GM10248 (cell line): ENCODE measurements at regions not wholly inside any gene's neighbourhood (a gene's known extent, or its start where the extent isn't known, plus 50 kb on each side); places are given as distances from the start of the nearest gene placed in this dataset.

ENCODE experiments used
- CTCF ChIA-PET: fragments of 300-600 bp; sonication (Branson Sonifier 250); formaldehyde crosslinking; extraction: SDS; loops from one replicate; lab custom pipeline; 2021; ENCODE audit warnings: antibody characterized with exemption; lab: Yijun Ruan, JAX
- POLR2A ChIA-PET: fragments of 350-650 bp; sonication (Branson Sonifier 250); formaldehyde crosslinking; extraction: SDS; loops from one replicate; lab custom pipeline; 2020; ENCODE audit warnings: antibody characterized with exemption; lab: Yijun Ruan, JAX
- DNase-seq: peaks from one replicate; pipeline ENCODE4 v3.0.0; 2012; ENCODE audit errors: extremely low spot score
- TF ChIP-seq, protein P1 (sequence below): IDR thresholded peaks from 2 replicates; pipeline ENCODE4 v1.5.1; 2012; ENCODE audit warnings: mild to moderate bottlenecking, low read depth; ENCODE audit errors: extremely low read depth, missing control alignments, control extremely low read depth

GRCh38 chr5:159566832-159567231, 236.5 kb upstream of the IL12B start:
- no peak for DNase-seq
- POLR2A ChIA-PET: no interaction called here
- CTCF ChIA-PET: no interaction called here
- TF ChIP-seq, protein P1, sequence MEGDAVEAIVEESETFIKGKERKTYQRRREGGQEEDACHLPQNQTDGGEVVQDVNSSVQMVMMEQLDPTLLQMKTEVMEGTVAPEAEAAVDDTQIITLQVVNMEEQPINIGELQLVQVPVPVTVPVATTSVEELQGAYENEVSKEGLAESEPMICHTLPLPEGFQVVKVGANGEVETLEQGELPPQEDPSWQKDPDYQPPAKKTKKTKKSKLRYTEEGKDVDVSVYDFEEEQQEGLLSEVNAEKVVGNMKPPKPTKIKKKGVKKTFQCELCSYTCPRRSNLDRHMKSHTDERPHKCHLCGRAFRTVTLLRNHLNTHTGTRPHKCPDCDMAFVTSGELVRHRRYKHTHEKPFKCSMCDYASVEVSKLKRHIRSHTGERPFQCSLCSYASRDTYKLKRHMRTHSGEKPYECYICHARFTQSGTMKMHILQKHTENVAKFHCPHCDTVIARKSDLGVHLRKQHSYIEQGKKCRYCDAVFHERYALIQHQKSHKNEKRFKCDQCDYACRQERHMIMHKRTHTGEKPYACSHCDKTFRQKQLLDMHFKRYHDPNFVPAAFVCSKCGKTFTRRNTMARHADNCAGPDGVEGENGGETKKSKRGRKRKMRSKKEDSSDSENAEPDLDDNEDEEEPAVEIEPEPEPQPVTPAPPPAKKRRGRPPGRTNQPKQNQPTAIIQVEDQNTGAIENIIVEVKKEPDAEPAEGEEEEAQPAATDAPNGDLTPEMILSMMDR: no peak

DNA sequence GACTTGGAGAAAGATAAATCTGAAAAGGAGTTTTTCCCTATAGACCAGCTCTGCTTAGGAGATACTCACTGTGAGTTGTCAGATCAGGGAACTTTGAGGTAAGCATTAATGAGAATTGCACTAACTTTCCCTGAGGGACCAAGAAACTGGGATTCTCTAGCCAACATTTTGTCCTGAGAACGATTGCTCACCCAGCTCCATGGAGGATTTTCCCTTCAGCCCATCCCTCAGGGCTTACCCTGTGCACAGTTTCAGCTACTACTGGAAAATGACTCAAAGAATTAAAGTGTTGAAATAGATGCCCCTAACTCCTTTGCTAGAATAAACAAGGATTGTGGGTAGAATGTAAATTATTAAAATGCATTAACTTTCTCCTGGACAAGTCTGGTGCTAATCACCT, 237.2 kb upstream of the IL12B start:
- TF ChIP-seq, protein P1: no peak
- DNase-seq: no peak
- ChIA-PET CTCF (no interaction called here), POLR2A (no interaction called here)

DNA sequence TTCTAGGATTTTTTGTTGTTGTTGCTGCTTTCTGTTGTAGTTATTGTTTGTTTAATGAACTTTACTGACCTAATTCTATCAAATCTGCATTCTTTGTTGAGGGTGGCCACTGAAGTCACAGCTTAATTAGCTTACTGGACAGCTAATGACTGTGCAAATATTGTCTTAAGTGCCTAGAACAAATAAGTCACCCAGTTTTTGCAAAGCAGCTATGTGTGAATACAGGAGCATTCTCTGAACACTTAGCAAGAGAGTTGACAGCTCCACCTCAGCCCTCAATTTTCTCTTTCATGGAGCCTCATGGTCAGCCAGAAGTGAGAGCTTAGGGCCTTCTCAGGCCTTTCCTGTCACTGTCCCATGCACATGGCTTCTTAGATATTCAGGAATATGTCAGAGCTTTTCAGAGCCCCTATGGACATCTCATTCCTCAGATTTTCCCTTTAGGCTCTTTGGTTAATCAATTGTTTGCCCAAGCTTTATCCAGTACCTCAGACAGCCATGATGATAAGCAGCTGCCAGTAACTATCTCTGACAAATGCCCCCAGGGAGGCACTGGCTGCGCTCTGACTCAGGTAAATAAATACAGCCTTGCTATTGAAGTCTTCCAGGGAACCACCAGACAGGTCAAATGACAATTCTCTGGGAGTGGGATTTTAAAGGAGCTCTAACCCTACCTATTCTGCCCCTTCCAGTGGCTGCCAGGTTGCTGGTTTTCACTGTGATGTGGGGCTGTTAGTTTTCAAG, 241.4 kb upstream of the IL12B start:
- TF ChIP-seq, protein P1: no peak
- ChIA-PET CTCF (no interaction called here), POLR2A (no interaction called here)
- no peak for DNase-seq

DNA sequence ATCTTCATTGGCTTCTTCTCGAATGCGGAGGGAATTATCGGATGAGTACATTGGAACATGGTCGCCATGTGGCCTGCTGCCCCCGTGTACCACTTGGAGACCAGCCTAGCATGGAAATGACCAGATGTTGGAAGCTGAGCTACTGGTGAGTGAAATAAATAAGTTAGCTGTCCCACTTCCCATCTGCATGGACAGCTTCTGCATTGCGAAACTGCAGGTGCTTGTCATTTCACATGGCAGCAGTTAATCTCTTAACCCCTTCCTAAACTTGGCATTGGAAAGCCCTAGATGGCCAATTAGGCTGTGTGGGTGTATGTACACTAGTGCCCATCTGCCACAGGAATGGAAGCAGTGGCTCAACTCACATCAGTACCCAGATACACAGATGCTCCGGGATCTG, 246.6 kb upstream of the IL12B start:
- ChIA-PET POLR2A (no interaction called here), CTCF (no interaction called here)
- no peak for DNase-seq
- TF ChIP-seq, protein P1: no peak

GRCh38 chr5:159581502-159582249, 251.4 kb upstream of the IL12B start:
- TF ChIP-seq, protein P1: no peak

GRCh38 chr5:159582756-159583541, 252.7 kb upstream of the IL12B start:
- no peak for DNase-seq
- ChIA-PET CTCF (interaction anchor here (1.3 kb wide), 1 partner anchor 12 kb away, joined by 3 read pairs; no protein-coding TSS in a partner anchor), POLR2A (no interaction called here)
- TF ChIP-seq, protein P1: no peak

More at GRCh38 chr5:159581502-159582249, 251.4 kb upstream of the IL12B start:
- ChIA-PET POLR2A (no interaction called here), CTCF (no interaction called here)
- DNase-seq: no peak
